GM12878 (cell line): ENCODE measurements at regions not wholly inside any gene's neighbourhood (a gene's known extent, or its start where the extent isn't known, plus 50 kb on each side); places are given as distances from the start of the nearest gene placed in this dataset.

Source experiments
- BHLHE40 ChIP-seq, 2 experiments: fragments of 450-650 bp in 1 of 2; IDR thresholded peaks; 2 replicates each; pipeline ENCODE4 v1.6.1; 2011 to 2017; ENCODE audit warnings: low read depth in 2 of 2, borderline replicate concordance in 1 of 2, improper control_type of control experiment in 1 of 2, low read length in 1 of 2, mild to moderate bottlenecking in 1 of 2
- EZH2 ChIP-seq: IDR thresholded peaks from 2 replicates; pipeline ENCODE4 v1.6.1; 2012; ENCODE audit warnings: low read depth, mild to moderate bottlenecking, control low read depth, inconsistent platforms, low read length, borderline replicate concordance; ENCODE audit not compliant: control insufficient read depth
- NR2C2 ChIP-seq: IDR thresholded peaks from 2 replicates; pipeline ENCODE4 v1.6.1; 2011; ENCODE audit warnings: borderline replicate concordance, low read depth; ENCODE audit not compliant: control insufficient read depth, insufficient read length
- POLR2A ChIP-seq: IDR thresholded peaks from 2 replicates; pipeline ENCODE4 v1.6.1; 2011; ENCODE audit warnings: low read depth, mild to moderate bottlenecking, low read length
- TF ChIP-seq, protein P1 (sequence below), 3 experiments: IDR thresholded peaks in 2 of 3; conservative IDR thresholded peaks in 1 of 3; 2 replicates each; pipeline ENCODE4 v1.5.1; 2011; ENCODE audit warnings: low read depth in 3 of 3, low read length in 3 of 3, mild to moderate bottlenecking in 3 of 3, control low read depth in 2 of 3, moderate library complexity in 2 of 3, inconsistent platforms in 1 of 3, mixed read lengths in 1 of 3; ENCODE audit not compliant: control insufficient read depth in 2 of 3, insufficient read depth in 1 of 3; ENCODE audit errors: extremely low read depth in 1 of 3

DNA sequence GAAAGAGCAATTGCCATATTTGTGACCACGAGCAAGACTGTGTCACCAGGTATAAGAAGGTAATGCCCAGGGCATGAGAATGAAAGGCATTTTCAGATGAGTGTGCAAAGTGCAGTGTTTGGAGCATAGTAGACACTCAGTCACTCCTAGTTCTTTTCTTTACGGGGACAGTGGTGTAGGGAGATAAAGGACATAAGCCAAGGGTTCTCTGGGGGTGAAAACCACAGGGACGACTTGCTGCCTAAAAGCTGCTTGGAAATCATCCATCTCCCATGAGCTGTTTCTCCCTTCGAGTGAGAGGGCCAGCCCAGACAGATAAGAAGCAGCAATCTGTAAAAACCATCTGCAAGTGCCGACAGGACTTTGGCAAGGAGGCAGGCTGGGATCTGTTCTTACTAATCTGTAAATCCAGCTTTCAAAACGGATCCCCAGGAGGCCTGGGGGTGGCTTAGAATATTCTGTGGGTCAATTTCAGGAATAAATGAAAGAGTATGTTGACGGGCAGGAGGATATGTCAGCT lies 221.6 kb downstream of the LPIN1 start:
- TF ChIP-seq NR2C2: no peak
- TF ChIP-seq, protein P1, sequence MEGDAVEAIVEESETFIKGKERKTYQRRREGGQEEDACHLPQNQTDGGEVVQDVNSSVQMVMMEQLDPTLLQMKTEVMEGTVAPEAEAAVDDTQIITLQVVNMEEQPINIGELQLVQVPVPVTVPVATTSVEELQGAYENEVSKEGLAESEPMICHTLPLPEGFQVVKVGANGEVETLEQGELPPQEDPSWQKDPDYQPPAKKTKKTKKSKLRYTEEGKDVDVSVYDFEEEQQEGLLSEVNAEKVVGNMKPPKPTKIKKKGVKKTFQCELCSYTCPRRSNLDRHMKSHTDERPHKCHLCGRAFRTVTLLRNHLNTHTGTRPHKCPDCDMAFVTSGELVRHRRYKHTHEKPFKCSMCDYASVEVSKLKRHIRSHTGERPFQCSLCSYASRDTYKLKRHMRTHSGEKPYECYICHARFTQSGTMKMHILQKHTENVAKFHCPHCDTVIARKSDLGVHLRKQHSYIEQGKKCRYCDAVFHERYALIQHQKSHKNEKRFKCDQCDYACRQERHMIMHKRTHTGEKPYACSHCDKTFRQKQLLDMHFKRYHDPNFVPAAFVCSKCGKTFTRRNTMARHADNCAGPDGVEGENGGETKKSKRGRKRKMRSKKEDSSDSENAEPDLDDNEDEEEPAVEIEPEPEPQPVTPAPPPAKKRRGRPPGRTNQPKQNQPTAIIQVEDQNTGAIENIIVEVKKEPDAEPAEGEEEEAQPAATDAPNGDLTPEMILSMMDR (IDR thresholded peaks at IDR 0.05 in 2 of 3, conservative IDR thresholded peaks at IDR 0.05 in 1 of 3; ENCODE audit: control insufficient read depth in 2 of 3, extremely low read depth in 1 of 3, insufficient read depth in 1 of 3, low read depth in 3 of 3, low read length in 3 of 3): no peak
- TF ChIP-seq POLR2A: no peak
- no peak for TF ChIP-seq BHLHE40 (IDR thresholded peaks at IDR 0.05; ENCODE audit: borderline replicate concordance in 1 of 2, low read depth in 2 of 2, low read length in 1 of 2)
- TF ChIP-seq EZH2: no peak
